Stimulated activated CD8-positive, alpha-beta memory T cell treated with anti-CD3 and anti-CD28 coated beads, Interleukin-15, amount 100 ng/mL, for 4 hours (primary cell): ENCODE measurements at regions not wholly inside any gene's neighbourhood (a gene's known extent, or its start where the extent isn't known, plus 50 kb on each side); places are given as distances from the start of the nearest gene placed in this dataset.

Source experiments
- DNase-seq, 2 donors: peaks; one replicate each; pipeline ENCODE4 v3.0.0-alpha.2; 2020; ENCODE audit warnings: low read depth in 2 of 2

- DNase-seq: no peak
Observed at GRCh38 chr11:128367573-128367972, 219.8 kb downstream of the ETS1 start.

- DNase-seq: no peak
Observed at GRCh38 chr11:128365044-128365443, 222.3 kb downstream of the ETS1 start.

GRCh38 chr11:128361451-128362020, 225.8 kb downstream of the ETS1 start:
- DNase-seq: no peak

DNA sequence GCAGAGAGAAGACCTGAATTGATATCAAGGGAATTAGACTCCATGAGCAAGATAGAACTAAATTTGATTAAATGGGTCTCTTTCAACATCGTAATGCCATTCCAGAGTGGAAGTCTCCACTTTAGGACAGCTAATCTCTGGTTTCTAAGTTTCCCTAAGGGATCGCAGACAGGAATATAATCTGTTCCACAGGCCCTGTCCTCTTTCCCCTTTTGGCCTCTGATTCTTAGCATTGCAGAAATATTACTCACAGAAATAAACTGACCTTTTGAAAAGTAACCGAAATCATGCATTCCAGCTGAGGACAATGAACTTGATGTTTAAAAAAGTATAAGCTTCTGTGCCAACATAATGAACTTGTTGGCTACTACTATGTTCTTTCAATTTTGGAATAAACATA, 227.8 kb downstream of the ETS1 start:
- no peak for DNase-seq

DNA sequence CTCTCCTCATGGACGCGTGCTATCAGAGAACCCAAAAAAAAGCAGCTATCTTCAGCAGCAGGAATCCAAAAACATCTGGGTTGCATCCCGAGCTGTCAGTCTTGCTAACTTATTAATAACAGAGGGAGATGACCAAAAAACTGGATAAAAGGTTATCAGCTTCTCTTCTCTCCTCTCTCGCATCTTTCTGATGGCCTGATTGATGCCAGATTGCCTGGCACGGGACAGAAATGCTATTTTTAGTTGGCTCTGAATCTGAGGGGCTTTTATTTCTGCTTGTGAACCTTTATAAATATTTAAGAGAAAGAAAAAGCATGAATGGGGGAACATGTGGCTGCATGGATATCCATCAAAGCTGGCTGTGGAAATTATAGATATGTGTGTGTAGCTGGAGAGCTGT, 230.3 kb downstream of the ETS1 start:
- no peak for DNase-seq

- DNase-seq: no peak
Observed at GRCh38 chr11:128355558-128355957, 231.8 kb downstream of the ETS1 start.

DNA sequence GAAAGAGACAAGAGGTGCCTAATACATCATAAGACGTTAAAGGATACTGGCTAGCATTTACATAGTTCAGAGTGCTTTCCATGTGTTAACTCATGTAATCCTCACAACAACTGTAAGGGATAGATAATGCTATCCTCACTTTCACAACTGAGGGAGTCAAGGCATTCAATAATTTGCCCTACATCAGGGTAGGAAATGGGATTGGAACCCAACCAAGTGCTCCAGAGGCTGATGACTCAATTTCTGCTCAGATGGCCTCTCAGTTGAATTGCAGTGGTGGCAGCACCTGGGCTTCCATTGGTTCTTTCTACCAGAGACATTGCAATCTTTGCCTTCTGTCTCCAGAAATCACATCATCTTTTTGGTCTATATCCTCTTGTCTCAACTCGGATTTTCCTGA, 232.9 kb downstream of the ETS1 start:
- DNase-seq: no peak

DNA sequence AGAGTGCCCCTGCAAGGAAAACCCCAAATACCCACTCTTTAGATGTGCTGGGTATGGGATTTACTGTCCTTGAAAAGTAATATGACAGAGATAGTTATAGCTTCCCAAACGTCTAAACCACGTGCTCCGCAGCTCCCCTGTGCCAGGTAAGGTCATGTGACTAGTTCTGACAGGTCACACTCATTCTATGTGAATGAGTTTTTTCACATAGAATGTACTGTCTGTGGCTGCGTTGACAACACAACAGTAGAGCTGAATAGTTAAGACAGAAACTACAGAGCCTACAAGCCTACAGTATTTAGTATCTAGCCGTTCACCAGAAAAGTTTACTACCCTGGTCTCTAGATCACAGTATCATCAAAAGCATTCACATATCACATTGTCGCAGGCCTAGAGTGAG, 236.2 kb downstream of the ETS1 start:
- DNase-seq: no peak

GRCh38 chr11:128349650-128350299, 237.6 kb downstream of the ETS1 start:
- DNase-seq: no peak

DNA sequence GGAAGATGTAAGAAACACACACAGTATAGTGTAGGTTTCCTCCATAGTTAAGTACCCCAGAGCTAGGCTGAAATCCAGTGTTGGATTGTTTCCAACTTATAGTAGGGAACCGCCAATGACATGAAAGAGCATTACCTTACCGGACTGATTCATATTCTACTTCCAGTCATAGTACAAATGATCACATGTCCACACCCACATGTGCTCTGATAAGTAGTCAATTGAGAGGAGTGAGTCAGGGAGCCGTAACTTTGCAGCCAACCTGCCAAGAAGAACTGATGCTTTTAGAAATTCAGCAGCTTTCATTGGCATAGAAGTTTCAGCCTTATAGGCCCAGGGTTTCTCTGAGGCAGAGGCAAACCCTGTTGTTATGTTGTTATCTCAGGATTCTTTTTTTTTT, 240.6 kb downstream of the ETS1 start:
- DNase-seq: no peak

DNA sequence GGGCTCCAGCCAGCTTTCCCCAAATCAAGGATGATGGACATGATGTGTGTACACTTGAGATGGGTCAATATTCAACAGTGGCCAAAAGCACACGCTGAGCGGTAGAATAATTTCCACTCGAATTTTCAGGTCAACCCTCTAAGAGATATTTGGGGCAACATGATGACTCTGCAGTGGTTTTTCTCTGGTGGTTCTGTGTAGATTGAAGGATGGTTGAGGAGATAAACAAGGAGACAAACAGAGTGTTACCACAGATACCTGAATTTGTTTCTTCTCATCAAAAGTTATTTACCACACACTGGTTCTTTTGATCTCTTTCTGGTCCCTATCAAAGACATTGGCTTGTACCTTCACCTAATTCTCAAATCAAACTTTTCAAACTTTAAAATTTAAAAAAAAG, 242.0 kb downstream of the ETS1 start:
- DNase-seq: no peak

DNA sequence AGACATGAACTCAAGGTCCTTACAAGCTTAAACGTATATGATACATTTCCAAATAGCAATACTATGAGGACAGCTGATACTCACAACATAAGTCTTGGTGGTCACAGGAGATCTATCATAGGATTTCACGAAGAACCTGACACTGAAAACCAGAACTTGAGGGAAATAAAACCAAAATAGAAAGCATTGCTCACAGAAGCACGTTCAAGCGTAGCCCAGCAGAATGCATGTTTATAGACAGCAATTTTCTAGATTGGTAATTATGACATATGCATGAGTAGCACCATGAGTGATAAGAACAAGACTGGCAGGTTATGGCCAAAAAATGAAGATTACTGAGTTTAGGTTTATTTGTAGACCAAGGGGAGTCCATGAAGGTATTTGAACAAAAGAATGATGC, 243.5 kb downstream of the ETS1 start:
- no peak for DNase-seq

DNA sequence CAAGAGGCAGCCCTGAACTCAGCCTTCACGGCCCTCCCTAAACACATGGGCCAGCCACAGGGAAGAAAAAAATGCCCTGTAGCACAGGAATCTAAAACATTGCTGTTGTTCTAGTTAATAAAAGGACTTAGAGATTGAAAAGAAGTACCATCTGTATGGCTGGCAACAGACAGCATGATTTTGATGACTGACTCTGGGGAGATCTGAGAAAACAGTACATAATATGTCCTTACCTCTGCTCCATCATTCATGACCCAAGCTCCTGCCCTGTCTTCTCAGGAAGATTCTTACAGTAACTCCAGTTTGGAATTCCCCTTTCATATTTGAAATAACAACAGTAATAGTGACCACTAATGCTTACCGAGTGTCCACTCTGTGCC, 244.2 kb downstream of the ETS1 start:
- no peak for DNase-seq

DNA sequence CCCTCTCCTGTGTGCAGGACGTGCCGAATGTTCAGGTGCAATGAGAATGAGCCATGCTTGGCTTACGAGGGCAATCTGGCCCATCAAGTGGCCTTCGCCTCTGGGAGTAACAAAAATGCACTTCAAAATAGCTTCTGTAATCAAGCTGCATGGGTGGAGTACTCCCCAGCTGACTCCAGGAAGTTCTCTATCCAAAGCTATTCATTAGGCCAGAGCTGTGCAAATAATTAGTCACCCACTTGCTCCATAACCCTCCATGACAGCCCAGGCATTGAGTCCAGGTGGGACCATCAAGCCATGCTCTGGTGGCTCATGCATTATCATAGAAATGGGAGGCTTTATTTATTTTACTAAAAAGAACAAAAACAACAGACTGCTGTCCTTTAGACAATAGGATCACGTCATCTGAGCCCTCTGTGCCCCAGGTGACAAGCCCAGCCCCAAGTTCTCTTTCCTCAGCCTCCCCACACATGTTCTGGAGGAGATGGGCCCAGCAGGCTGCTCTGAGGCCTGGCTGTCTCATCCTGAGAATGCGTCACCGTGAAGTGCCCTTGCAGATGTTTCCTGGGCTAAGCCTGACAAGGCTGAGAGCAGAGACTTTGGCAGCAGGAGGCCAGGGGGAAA, 244.7 kb downstream of the ETS1 start:
- DNase-seq: peak in 1 of 2 donors; percentile 44

DNA sequence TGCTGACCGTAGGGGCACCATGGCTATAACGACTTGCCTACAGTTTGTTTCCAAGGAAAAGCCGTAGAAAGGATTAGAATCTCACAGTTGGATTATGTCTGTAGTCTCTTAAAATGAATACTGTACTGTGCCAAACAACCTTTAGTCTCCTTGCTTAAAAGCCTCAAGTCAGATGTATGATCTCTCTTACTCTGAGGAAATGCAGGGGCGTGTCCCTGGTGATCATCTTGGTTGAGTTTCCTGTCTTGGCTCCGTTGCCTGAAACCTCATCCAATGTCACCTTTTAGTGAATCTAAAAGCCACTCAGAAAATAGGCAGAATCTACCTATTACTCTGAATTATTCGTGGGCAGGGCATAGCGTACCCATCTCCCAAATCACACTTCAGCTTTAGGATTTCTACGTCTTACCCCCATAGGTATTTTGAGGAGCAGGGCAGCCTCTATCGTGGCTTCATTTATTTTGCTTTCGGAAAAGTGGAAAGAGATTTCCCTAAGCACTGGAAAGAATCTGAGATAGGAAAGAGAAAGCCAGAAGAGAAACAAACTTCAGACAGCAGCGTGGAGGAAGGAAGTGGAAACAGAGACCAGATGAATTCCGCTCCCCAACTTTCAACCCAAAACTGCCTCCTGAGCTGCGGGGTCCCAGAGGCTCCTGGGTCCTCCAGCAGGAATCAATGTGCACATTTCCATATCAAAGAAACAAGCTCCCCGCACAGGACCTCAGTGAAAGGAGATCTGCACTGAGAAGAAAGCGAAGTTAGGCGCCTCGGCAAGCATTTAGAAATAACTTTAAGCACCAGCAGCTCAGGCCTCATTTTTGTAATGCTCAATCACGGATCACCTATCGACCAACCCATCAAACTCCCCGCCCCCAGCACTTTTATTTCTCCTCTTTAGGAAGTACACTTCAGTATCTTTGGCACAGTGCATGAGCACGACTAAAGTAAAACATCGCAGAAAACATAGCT, 245.8 kb downstream of the ETS1 start:
- no peak for DNase-seq

DNA sequence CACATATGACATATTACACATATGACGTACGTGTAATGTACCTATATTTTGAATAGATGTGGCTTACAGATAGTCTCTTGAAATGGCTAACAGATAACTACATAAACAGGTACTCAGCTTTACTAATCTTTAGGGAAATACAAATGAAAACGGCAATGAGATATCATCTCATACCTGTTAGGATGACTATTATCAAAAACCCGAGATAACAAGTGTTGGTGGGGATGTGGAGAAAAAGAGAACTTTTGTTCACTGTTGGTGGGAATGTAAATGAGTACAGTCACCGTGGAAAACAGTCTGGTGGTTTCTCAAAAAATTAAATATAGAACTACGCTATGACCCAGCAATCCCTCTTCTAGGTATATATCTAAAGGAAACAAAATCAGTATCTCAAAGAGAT, 247.6 kb downstream of the ETS1 start:
- DNase-seq: no peak

DNA sequence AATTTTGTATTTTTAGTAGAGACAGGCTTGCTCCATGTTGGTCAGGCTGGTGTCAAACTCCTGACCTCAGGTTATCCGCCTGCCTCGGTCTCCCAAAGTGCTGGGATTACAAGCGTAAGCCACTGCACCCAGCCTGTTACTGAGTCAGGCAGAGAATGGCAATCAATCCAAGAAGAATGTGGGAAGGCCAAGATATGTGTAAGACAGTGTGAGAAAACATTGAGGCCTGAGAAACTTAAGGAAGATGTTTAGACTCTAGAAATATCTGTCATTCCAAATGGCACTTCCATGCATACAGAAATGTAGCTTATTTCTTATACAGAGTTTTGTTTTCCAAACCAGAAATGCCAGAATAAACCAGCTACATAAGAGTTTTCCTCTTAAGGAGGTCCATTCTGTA, 248.5 kb downstream of the ETS1 start:
- no peak for DNase-seq

DNA sequence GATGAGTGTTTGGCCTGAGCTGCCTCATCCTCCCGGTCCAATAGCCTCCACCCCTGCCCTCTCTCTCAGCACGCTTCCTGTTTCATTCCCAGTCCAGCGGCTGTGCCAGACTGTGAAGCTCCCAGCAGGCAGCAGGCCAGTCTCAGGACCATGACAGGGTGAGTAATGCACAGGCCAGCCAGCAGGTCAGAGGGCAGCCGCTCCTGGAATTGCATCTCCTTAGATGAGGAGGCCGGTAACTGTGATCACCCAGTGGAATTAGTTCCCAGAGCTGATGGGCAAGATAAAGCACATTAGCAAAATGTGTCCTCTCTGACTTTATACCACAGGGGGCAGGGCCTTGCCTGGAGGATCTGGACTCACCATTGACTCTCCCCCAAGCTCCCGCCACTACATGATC, 251.2 kb downstream of the ETS1 start:
- DNase-seq: no peak

GRCh38 chr11:128335729-128336128, 251.6 kb downstream of the ETS1 start:
- no peak for DNase-seq

DNA sequence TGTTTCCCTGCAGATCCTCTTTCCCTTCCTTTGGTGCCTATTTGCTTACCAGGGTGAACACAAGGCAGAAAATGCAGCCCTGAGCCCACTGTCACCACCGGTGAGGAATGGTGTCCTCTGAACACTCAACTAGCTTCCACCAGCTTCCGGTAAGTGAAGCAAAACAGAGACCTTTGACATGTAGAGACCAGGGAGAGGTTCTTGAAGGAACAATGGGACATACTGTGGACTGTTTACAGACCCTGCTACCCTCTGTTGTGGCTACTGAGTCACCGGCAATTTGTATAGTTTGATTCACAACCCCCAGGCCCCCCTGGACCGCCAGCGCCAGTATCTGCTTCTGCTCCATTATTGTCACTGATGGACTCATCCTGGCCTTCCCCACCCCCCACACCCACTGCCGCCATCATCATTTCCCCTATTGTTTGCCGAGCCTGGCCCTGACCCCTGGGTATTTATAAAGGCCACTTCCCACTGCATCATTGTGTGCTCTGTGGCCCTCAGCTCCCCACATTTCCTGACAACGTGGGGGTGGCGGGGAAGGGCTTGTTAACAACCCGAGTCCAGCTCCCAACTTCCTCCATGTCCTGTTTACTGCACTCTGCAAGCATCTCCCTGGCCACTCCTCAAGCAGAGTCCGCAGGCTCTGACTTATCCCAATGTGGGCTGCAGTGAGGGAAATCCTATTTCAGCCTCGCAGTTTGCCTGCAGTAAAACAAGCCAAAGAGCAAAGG, 252.9 kb downstream of the ETS1 start:
- DNase-seq: no peak

- DNase-seq: no peak
Observed at GRCh38 chr11:128331317-128331716, 256.0 kb downstream of the ETS1 start.

GRCh38 chr11:128330203-128330602, 257.2 kb downstream of the ETS1 start:
- DNase-seq: no peak
